Nephron (organoid): ENCODE measurements at regions not wholly inside any gene's neighbourhood (a gene's known extent, or its start where the extent isn't known, plus 50 kb on each side); places are given as distances from the start of the nearest gene placed in this dataset.

Experiments used
- H3K27ac Mint-ChIP-seq, 3 experiments: 2 replicates each; pipeline ENCODE4 v1.8.0; 2020; ENCODE audit warnings: mixed read lengths in 3 of 3, mild to moderate bottlenecking in 2 of 3, moderate library complexity in 1 of 3
- H3K27me3 Mint-ChIP-seq: 2 replicates; pipeline ENCODE4 v1.8.0; 2021; ENCODE audit warnings: low read depth, mild to moderate bottlenecking, moderate library complexity, mixed read lengths
- H3K36me3 Mint-ChIP-seq: 2 replicates; pipeline ENCODE4 v1.8.0; 2020; ENCODE audit warnings: low read depth, mixed read lengths
- H3K4me1 Mint-ChIP-seq: 2 replicates; pipeline ENCODE4 v1.8.0; 2020; ENCODE audit warnings: mixed read lengths
- H3K4me3 Mint-ChIP-seq, 3 experiments: 2 replicates each; pipeline ENCODE4 v1.8.0; 2020; ENCODE audit warnings: mild to moderate bottlenecking in 3 of 3, mixed read lengths in 3 of 3, moderate library complexity in 2 of 3
- H3K9me3 Mint-ChIP-seq: 2 replicates; pipeline ENCODE4 v1.8.0; 2020; ENCODE audit warnings: mixed read lengths
- TF ChIP-seq, protein P1 (sequence below), 3 experiments: fragments of 200-600 bp; sonication (generic); IDR thresholded peaks; one replicate each; pipeline ENCODE4 v1.5.0; 2021; ENCODE audit warnings: antibody characterized with exemption in 3 of 3; ENCODE audit not compliant: unreplicated experiment in 3 of 3

DNA sequence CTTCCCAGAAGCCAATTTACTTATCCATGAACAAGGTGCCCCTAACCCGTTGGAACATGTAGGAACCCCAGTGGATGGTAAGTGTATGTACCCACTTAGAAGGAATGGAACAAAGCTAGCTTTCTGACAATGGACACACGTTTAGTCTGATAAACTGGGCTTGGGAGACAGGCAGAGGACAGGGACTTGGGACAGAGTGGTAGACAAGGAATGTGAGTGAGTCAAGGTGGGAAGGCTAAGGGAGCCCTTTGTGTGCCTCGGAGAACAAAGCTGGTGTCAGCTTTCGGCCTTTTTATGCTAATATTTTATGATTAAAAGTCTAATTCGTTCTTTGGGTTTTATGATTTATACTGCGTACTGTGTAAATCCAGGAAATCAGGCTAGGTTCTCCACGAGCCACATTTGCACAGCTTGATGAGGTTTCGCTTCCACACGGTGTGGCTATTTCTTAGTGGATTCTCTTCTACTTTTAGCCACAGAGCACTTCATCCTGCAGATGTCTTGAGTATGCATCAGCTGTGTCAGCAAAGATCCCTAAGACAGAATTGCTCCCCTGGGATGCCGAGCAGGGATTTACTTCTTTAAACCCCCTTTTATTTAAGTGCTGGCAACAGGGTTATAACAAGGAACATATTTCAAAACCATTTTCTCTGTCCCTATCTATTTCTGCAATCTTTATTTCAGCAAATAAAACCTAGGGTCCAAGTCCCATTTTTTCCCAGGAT is 258.5 kb downstream of the DLEU7 start:
- no peaks in the 10 kb centered on the region for H3K9me3 Mint-ChIP-seq
- TF ChIP-seq, protein P1, sequence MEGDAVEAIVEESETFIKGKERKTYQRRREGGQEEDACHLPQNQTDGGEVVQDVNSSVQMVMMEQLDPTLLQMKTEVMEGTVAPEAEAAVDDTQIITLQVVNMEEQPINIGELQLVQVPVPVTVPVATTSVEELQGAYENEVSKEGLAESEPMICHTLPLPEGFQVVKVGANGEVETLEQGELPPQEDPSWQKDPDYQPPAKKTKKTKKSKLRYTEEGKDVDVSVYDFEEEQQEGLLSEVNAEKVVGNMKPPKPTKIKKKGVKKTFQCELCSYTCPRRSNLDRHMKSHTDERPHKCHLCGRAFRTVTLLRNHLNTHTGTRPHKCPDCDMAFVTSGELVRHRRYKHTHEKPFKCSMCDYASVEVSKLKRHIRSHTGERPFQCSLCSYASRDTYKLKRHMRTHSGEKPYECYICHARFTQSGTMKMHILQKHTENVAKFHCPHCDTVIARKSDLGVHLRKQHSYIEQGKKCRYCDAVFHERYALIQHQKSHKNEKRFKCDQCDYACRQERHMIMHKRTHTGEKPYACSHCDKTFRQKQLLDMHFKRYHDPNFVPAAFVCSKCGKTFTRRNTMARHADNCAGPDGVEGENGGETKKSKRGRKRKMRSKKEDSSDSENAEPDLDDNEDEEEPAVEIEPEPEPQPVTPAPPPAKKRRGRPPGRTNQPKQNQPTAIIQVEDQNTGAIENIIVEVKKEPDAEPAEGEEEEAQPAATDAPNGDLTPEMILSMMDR (IDR thresholded peaks at IDR 0.05; ENCODE audit: unreplicated experiment in 3 of 3), result no peak
- H3K27ac Mint-ChIP-seq, result peak overlapping the region; percentile 74 to 84 (median 82)
- no peaks in the 10 kb centered on the region for H3K36me3 Mint-ChIP-seq
- peak overlapping the region in 1 of 3 experiments; percentile 24 for H3K4me3 Mint-ChIP-seq
- H3K4me1 Mint-ChIP-seq, result peaks cover 65% of the 10 kb centered on the region
- no peaks in the 10 kb centered on the region for H3K27me3 Mint-ChIP-seq

DNA sequence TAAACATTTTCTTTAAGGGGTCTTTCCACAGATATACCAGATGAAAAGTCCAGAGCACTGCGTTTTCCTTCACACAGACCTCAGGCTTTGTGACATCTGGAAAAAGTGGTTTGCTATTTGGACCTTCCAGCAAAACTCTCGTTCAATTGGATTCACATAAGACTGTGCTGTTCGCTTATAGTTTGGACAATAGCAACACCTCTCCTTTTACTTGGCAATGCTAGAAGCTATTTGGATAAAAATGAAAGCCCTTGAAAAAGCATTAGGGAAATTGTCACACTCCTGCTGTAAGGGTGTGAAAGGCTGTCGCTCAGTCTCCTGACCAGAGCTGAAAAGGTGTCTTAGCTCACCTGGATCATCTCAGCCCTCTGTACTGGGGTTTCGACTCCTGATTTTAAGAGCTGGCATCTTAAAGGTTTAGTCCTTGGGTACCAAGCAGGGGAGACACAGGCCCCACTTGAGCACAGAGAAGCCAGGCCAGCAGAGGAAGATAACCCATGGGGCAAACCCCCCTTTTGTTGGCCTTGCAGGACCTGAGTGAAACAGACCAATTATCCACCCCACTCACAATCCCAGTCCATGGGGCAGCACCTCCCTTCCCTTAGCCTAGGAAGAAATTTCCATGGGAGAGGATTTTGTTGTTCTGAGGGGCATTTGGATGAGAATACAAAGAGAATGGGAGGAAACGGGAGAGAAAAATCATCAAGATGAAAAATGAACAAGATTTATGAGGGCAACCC is 257.6 kb downstream of the DLEU7 start:
- TF ChIP-seq, protein P1 (IDR thresholded peaks at IDR 0.05; ENCODE audit: unreplicated experiment in 3 of 3), result no peak
- H3K27ac Mint-ChIP-seq, result peak overlapping the region; percentile 74 to 84 (median 82)
- H3K27me3 Mint-ChIP-seq, result no peaks in the 10 kb centered on the region
- H3K4me3 Mint-ChIP-seq, result no peak overlapping the region
- H3K4me1 Mint-ChIP-seq, result peaks cover 62% of the 10 kb centered on the region
- no peaks in the 10 kb centered on the region for H3K36me3 Mint-ChIP-seq
- H3K9me3 Mint-ChIP-seq, result no peaks in the 10 kb centered on the region

DNA sequence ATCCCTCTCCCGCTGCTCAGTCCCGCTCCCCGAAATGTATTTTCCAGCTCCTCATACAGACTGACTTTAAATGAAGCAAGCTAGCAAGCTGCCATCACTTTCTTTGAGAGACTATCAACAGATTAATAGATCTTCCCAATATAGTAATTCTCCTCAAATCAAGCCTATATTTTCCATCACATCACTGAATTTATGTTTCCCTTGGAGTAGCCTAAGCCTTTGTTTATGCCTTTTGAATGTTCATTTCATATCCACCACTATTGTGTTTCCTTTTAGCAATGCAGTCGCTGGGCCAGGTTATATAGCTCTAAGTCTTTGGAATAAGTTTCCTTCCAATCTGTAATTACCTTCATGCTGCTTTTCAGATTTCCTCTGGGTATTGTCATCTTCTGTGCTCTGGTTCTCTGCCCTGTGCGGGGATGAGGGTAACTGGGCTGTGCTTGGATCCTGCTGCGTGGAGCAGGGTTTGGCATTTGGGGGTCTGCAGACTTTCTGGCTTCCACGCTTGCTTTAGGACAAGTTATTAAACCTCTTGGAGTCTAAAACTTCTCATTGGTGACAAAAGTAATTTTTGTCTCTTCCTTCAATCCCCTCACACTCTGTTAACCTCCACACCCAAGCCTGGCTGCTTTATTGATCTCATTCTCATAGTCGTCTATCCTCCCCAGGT is 256.9 kb downstream of the DLEU7 start:
- H3K4me1 Mint-ChIP-seq, result peaks cover 56% of the 10 kb centered on the region
- no peaks in the 10 kb centered on the region for H3K27me3 Mint-ChIP-seq
- peak overlapping the region; percentile 74 to 84 (median 82) for H3K27ac Mint-ChIP-seq
- no peak overlapping the region for H3K4me3 Mint-ChIP-seq
- H3K9me3 Mint-ChIP-seq, result no peaks in the 10 kb centered on the region
- no peaks in the 10 kb centered on the region for H3K36me3 Mint-ChIP-seq
- TF ChIP-seq, protein P1 (IDR thresholded peaks at IDR 0.05; ENCODE audit: unreplicated experiment in 3 of 3), result no peak

DNA sequence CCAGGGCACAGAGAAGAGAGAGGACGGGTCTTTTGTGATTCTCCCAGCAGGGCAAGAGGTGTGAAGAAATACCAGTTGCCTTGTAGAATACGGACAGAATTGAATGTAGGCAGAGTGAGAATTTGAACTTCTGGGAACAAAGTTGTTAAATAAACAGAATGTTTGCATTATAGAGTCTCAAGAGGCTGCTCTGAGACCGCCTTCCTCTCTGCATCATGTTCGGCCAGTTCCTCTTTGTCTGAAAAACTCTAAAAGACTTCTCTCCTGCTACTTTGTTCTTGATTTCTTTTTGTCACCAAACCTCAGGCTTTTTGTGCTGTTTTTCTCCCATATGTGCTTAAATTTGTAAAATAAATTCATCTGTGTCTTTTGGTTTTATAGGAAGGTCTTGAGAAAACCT is 256.4 kb downstream of the DLEU7 start:
- TF ChIP-seq, protein P1 (IDR thresholded peaks at IDR 0.05; ENCODE audit: unreplicated experiment in 3 of 3), result no peak
- no peaks in the 10 kb centered on the region for H3K9me3 Mint-ChIP-seq
- peak overlapping the region; percentile 74 to 84 (median 82) for H3K27ac Mint-ChIP-seq
- peaks cover 51% of the 10 kb centered on the region for H3K4me1 Mint-ChIP-seq
- no peaks in the 10 kb centered on the region for H3K36me3 Mint-ChIP-seq
- H3K4me3 Mint-ChIP-seq, result no peak overlapping the region
- H3K27me3 Mint-ChIP-seq, result no peaks in the 10 kb centered on the region

DNA sequence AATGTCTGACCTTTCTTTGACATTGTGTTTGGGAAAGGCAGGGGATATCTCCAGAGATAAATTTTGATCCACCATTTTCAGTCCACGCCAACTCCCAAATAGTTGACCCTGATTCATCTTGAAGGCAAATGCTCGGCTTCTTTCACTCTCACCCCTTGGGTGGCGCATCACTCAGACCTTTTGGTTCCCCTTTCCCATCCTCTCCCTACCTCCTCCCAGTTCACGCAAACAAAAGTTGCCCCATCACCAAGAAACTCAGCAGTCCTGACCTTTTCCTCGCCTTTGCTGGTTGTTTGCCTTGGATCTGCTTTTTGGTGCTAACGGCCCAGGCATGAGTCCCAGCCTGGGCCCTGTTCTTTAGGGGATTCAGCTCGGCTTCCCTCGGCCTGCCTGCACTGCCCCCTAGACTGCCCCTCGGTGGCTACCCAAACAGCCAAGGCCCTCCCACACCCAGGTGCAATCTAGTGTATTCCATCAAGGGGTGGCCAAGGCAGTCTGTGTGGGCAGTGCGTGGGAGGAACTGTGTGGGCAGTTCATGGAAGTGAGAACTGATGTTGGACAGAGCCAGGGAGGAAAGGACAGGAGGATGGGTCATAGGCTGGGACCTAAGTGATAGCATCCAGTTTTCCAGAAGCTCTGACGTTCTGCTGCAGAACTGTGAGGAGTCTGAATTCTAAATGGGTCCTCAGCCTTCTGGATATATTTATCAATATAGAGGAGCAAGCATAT is 255.7 kb downstream of the DLEU7 start:
- Mint-ChIP-seq H3K27me3 (no peaks in the 10 kb centered on the region), H3K4me3 (no peak overlapping the region)
- TF ChIP-seq, protein P1 (IDR thresholded peaks at IDR 0.05; ENCODE audit: unreplicated experiment in 3 of 3), result no peak

More for the DNA sequence above, 255.7 kb downstream of the DLEU7 start:
- H3K9me3 Mint-ChIP-seq, result no peaks in the 10 kb centered on the region
- H3K4me1 Mint-ChIP-seq, result peaks cover 53% of the 10 kb centered on the region
- peak overlapping the region; percentile 74 to 84 (median 82) for H3K27ac Mint-ChIP-seq
- H3K36me3 Mint-ChIP-seq, result no peaks in the 10 kb centered on the region
